GM12875 (cell line): ENCODE measurements at regions not wholly inside any gene's neighbourhood (a gene's known extent, or its start where the extent isn't known, plus 50 kb on each side); places are given as distances from the start of the nearest gene placed in this dataset.

Experiments
- H3K4me3 ChIP-seq: one replicate; pipeline ENCODE4 v1.5.1; 2011; ENCODE audit warnings: low read depth, low read length, control low read depth
- TF ChIP-seq, protein P1 (sequence below): IDR thresholded peaks from 2 replicates; pipeline ENCODE4 v1.5.1; 2011; ENCODE audit warnings: low read depth, mild to moderate bottlenecking, control low read depth, inconsistent platforms, low read length, moderate library complexity, borderline replicate concordance; ENCODE audit not compliant: insufficient read depth

DNA sequence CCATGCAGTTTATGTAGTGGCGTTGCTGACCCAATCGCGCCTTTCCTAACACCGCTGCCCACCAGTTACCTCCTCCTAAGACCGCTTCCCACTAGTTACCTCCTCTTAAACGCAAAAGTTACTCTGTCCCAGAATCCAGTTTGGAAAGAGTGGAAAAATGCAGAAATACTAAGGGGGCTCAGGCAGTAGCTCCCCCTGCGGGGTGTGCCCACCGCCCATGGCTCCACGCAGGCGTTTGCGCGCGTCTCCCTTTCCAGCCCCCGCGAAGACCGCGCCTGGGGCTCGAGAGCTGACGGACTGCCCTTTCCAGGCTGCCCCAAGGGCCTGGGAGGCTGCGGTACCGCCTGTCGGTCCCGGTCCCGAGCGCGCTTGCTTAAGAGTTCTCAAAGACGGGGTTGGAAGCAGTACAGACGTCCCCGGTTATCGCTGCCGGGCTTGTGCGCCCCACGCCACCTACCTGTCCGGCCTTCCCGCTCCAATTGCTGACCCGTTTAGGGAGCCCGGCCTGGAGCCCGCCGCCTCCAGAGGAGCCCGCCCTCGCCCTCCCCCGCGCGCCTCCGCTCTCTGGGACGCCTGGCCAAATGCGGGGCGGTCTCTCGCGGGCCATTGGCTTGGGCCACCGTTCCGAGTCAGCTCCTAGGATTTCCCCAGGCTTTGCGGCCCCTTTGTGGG lies 414.1 kb upstream of the ESRRG start:
- H3K4me3 ChIP-seq, result no peak overlapping the region
- TF ChIP-seq, protein P1, sequence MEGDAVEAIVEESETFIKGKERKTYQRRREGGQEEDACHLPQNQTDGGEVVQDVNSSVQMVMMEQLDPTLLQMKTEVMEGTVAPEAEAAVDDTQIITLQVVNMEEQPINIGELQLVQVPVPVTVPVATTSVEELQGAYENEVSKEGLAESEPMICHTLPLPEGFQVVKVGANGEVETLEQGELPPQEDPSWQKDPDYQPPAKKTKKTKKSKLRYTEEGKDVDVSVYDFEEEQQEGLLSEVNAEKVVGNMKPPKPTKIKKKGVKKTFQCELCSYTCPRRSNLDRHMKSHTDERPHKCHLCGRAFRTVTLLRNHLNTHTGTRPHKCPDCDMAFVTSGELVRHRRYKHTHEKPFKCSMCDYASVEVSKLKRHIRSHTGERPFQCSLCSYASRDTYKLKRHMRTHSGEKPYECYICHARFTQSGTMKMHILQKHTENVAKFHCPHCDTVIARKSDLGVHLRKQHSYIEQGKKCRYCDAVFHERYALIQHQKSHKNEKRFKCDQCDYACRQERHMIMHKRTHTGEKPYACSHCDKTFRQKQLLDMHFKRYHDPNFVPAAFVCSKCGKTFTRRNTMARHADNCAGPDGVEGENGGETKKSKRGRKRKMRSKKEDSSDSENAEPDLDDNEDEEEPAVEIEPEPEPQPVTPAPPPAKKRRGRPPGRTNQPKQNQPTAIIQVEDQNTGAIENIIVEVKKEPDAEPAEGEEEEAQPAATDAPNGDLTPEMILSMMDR, result no peak

DNA sequence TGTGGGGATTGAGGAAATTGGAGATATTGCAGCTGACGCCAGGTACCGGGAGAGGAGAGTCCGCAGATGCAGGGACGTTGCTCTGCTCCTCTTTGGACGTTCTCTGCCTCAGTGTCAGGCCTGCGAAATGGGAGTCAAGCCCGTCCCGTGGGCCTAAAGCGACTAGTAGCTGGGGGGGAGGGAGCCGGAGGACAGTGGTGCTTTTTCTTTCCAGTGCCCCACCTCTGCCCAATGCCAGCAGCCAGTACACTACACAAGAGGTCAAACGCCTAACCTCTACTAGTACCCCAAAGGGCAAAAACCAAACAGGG lies 413.6 kb upstream of the ESRRG start:
- H3K4me3 ChIP-seq, result no peak overlapping the region
- TF ChIP-seq, protein P1, result no peak

DNA sequence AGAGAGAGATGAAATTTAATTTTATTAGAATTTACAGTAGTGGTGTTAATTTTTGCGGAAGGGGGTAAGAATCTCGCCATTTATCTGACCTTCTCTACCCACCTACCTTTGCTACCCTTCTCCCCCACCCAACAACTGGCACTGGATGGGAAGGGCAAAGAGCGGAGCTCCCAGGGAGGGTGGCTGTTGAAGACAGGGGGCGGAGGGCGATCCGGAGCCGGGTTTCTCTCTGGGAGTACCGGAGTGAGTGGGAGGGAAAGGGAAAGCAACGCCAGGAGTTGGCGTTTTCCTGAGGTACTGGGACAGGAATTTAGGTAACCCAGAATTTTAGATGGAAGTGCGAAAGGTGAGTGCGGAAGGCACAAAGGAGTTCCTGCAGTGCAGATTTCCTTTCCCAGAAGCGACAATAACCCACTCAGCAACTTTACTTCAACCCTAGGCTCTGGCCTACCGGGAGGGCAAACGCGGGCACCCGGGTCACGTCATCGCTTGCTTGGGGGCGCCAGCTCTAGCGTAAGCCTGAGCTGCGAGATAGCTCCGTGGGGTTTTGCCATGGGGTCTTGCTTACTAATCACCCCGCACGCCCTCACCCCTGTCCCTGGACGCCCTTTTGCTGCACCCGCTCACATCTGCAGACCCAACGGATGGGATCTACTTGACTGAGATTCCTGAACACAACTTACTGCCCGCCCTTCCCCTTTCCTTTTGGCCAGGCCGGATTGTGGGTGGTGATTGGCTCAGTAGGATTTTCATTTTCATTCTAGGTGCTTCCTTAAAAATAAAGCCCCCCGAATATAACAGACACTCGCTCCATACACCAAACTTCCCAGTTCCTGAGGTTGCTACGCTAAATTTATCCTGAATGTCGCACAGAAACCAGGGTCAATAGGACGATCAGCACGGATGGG lies 413.0 kb upstream of the ESRRG start:
- TF ChIP-seq, protein P1, result no peak
- no peak overlapping the region for H3K4me3 ChIP-seq

DNA sequence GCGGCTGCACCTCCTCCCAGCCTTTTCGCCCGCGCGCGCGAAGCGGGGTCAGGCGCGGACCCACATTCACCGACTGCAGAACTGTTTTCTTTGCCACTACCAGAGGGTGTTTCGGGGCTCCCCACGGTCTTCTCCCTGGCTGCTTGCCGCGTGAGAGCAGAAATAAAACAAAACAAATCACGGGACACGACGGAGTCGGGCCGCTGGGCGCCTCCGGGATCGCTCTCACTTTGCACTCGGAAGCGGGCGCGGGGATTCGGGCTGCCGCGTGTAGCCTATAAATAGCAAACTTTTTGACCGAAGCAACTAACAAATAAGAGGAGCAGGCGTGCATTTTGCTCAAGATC lies 412.3 kb upstream of the ESRRG start:
- H3K4me3 ChIP-seq, result no peak overlapping the region
- TF ChIP-seq, protein P1, result no peak

DNA sequence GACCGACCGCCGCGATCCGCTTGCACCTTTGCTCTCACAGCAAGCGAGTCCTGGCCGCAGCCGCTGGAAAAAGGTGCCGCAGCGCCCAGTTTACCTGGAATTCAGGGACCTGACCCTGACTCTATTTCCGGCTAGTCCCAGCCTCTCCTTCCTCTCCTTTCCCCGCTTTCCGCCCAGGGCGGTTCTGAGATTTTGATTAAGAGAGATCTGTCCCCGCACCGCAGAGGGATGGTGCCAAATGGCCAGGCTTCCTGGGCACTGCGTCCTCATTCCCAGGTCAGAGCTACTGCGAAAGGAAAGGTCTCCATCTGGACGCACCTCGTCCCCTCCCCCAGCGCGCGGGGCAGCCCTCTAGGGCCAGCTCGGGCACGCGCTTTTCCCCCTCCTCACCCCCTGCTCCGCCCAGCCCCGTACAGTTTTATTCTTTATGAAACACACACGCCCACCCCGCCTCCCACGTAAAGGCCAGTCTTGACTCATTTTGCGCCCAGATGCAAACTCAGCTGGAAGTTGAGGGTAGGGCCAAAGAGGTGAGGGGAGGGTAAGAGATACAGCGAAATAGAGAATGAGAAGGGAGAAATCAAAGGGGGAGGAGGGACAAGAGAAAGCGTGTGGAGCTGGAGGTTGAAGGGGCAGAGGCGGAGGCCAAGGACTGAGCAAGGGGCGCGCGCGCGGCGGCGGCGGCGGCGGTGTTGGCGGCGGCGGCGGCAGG lies 411.8 kb upstream of the ESRRG start:
- TF ChIP-seq, protein P1, result no peak
- H3K4me3 ChIP-seq, result no peak overlapping the region

DNA sequence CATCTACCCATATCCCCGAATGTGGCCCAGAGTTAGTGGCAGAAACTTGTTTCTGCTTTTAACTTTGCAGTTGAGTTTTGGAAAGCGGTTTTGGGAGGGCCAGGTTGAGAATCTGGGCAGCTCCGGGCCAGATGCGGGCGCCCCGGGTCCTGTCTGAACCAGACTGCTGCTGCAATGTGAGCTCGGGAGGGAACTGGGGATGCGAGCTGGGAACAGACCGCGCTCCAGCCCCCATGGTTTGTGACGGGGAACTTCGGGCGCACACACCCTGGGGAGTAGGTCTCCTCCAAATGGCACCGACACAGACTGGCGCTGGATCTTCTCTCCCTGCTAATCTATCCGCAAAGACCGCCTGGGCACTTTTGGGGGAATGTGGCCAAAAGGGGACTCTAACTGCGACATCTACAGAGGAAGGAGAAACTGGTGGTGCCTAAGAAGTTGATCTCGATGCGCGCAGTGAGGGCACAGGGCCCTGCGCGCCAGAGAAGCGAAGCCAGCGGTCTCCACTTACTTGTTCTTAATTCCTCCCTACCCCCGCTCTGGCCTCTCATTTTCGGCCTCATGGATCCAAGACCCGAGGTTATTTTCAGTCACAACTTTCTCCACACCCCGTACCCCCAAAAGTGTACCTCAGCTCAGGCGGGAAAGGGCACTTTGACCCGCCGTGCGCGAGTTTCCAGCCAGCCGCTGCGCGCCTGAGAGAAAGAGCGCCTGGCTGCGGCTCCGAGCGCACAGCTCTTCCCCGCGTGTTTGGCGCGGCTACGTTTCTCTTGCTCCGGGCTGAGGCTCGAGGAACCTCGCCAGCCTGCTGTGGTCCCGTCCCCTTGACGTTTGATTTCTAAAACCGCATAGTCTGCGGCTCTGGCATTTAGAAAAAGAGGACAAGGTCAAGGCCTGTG lies 411.0 kb upstream of the ESRRG start:
- TF ChIP-seq, protein P1, result no peak
- no peak overlapping the region for H3K4me3 ChIP-seq
